D721Med (cell line): ENCODE measurements at regions not wholly inside any gene's neighbourhood (a gene's known extent, or its start where the extent isn't known, plus 50 kb on each side); places are given as distances from the start of the nearest gene placed in this dataset.

ENCODE experiments used
- DNase-seq: peaks from one replicate; pipeline ENCODE4 v3.0.0; 2011; ENCODE audit warnings: low spot score; ENCODE audit not compliant: insufficient read length
- FAIRE-seq: peaks from 2 replicates; lab custom pipeline; 2011; peaks lifted over from hg19 to GRCh38; lab: Jason Lieb, UNC
- TF ChIP-seq, protein P1 (sequence below): IDR thresholded peaks from 2 replicates; pipeline ENCODE4 v1.5.1; 2012; ENCODE audit warnings: mild to moderate bottlenecking, control low read depth; ENCODE audit not compliant: insufficient read depth; ENCODE audit errors: missing control alignments

DNA sequence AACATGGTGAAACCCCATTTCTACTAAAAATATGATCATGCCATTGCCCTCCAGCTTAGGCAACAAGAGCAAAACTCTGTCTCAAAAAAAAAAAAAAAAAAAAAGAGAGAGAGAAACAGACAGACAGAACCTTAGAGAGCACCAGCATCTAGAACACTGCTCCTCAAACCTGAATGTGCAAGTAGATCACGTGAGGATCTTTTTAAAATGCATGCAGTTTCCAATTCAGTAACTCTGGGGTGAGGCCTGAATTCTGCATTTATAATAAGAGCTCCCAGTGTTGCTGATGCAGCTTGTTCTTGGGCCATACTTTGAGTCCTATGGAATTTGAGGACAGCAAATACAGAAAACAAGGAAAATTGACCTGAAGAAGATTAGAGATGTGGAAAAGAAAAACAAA lies 218.3 kb downstream of the ALDH8A1 start:
- TF ChIP-seq, protein P1, sequence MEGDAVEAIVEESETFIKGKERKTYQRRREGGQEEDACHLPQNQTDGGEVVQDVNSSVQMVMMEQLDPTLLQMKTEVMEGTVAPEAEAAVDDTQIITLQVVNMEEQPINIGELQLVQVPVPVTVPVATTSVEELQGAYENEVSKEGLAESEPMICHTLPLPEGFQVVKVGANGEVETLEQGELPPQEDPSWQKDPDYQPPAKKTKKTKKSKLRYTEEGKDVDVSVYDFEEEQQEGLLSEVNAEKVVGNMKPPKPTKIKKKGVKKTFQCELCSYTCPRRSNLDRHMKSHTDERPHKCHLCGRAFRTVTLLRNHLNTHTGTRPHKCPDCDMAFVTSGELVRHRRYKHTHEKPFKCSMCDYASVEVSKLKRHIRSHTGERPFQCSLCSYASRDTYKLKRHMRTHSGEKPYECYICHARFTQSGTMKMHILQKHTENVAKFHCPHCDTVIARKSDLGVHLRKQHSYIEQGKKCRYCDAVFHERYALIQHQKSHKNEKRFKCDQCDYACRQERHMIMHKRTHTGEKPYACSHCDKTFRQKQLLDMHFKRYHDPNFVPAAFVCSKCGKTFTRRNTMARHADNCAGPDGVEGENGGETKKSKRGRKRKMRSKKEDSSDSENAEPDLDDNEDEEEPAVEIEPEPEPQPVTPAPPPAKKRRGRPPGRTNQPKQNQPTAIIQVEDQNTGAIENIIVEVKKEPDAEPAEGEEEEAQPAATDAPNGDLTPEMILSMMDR: no peak
- no peak for FAIRE-seq
- DNase-seq: no peak

DNA sequence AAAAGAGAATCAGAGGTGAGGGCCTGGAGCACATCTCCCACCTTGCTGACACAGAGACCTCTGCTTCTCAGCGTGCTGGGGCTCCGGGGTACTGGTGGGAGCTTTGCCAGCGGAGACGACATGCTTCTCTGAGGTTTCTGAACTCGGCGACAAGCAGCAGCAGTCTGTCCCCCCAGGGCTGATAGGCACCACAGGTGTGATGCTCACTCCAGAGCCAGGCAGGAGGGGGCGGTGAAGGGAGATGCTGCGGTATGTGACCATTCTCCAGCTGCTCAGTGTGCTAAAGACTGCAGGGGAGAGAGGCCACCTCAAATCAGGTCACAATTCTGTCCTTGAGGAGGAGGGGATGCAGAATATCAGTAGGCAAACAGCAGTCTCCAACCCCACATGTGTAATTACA lies 219.9 kb downstream of the ALDH8A1 start:
- DNase-seq (no peak), FAIRE-seq (no peak)
- TF ChIP-seq, protein P1: no peak

DNA sequence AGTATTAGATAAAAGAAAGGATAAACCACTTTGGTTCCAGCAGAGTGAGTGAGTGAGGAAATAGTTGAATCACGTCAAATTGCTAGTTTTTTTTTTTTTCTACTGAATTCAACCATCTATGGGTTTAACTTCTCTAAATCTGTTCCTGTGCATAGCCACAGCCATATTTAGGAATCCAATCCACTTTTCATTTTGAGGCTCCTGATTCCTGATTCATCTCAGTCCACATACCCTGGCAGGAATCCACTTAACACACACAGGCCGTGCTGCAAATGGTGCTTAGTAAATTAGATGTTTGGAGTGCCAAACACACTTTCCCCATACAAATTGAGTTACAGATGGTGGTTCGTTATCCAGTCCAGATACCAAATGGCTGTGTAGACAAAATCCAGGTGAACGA lies 220.3 kb downstream of the ALDH8A1 start:
- TF ChIP-seq, protein P1: no peak
- DNase-seq: no peak
- FAIRE-seq: no peak

DNA sequence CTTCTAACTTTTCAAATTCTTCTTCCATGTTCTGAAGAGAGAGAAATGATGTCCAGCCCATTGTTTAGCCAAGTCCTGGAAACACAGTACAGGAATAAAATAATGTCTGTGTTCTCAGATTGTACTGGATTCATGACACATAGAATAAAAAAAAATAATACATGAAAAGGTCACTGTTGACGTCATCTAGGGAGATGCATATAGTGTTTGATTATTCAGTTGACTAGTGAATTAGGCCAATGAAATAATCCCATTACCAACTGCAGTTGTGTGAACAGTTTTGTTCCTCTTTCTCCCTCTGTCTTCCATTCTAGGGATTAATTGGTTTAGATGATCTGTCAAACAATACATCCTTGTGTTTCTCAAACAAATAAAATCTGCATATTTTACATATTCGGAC lies 222.8 kb downstream of the ALDH8A1 start:
- FAIRE-seq (no peak), DNase-seq (no peak)
- TF ChIP-seq, protein P1: no peak

DNA sequence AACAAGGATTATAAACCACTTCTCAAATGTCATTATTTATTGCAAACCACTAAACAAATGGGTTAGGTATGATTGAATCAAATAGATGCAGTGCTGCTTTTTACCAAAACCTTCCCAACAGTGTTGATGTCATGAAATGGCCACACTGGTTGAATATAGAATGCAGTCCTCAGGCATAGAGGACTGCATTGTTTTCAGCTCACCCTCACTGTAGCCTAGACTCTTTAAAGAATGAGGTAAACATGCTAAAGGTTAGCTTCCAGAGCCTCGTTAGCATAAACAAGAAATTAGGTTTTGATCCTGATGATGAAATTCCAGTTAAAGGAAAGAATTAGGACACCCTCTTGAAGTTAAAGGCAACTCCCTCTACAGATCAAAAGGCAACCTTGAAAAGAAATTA lies 224.3 kb downstream of the ALDH8A1 start:
- FAIRE-seq: no peak

DNA sequence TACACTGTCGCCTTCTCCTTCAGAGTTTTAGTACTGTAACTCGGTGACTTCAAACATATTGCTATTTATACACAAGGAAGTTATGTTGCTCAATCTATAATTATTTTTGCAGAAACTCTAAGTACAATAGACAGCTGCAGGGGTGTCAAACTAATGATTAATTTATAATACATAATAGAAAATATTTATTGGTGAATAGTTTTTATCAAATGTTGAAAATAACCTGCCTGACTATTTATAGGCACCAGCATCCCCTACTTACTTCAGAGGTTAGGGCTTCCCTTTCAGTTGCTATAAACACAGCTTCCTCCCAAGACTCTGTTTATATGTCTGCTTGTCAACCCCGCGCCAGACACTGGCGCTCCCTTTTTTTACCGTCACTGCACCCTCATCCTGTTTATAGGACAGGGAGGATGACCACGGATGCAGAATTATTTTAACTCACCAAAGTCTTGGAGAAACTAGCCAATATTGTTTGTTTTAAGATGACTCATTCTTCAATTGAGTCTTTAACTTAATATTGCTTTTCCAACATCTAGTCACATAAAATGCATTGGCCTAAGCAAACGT lies 225.0 kb downstream of the ALDH8A1 start:
- TF ChIP-seq, protein P1: no peak
- FAIRE-seq (no peak), DNase-seq (no peak)

More for the DNA sequence above, 224.3 kb downstream of the ALDH8A1 start:
- TF ChIP-seq, protein P1: no peak
- no peak for DNase-seq

DNA sequence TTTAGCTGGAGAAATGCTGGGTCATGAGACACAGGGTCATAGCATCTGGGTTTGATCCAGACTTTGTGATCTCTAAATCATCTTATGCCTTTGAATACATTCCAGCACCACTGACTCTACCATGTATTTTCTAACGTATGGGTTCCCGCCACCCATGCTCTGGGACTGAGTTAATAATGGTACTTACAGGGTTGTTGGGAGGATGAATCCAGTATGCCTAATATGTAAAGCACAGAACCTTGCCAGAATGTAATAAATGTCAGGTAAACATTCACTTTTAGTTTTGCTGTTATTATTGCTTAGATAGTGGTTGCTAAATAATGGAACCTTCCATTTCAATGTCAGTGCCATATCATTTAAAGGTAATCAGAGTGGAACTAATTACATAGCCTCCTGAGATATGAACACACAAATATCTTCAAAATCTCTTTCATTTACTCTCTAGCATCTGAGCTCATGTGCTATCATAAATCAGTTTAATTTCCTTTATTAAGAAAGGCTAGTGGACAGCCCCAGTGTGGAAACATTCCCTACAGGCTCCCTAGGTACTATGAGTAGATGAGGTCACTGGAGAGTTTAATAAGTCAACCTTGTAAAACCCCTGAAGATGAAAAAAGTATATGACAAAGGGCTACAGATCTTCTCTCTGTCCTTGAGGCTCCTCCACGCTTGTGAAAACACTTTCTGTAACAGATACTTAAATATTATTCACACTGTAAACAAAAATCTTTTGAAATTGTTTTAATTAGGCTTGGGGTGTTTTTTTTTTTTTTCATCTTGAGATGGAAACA lies 226.6 kb downstream of the ALDH8A1 start:
- DNase-seq: no peak
- TF ChIP-seq, protein P1: no peak
- no peak for FAIRE-seq
